Adrenal gland (tissue), 9 donors: ENCODE measurements at regions not wholly inside any gene's neighbourhood (a gene's known extent, or its start where the extent isn't known, plus 50 kb on each side); places are given as distances from the start of the nearest gene placed in this dataset.

Experiments
- DNase-seq, 7 donors: peaks; one replicate each; pipeline ENCODE4 v3.0.0-alpha.2; 2019 to 2020
- H3K27ac ChIP-seq, 5 donors: fragments of 200-600 bp; sonication (generic) in 4 of 5; 1 replicate in 3 of 5; 2 replicates in 2 of 5; pipeline versions ENCODE4 v1.5.1 to v1.8.0; 2016 to 2020; ENCODE audit warnings: mild to moderate bottlenecking in 1 of 5
- H3K27me3 ChIP-seq: fragments of 200-600 bp; 2 replicates; pipeline ENCODE4 v1.8.0; 2021
- H3K36me3 ChIP-seq, 2 donors: fragments of 200-600 bp; replicated peaks in 1 of 2; 1 replicate in 1 of 2; 2 replicates in 1 of 2; pipeline versions ENCODE4 v1.5.1 to v1.8.0; 2018 to 2022
- H3K4me1 ChIP-seq, 2 donors: fragments of 200-600 bp; replicated peaks in 1 of 2; 1 replicate in 1 of 2; 2 replicates in 1 of 2; pipeline versions ENCODE4 v1.5.1 to v1.8.0; 2018 to 2021
- H3K4me3 ChIP-seq, 4 donors: fragments of 200-600 bp; sonication (generic) in 3 of 4; one replicate each; pipeline ENCODE4 v1.5.1; 2016 to 2018
- H3K9me3 ChIP-seq, 3 donors: fragments of 200-600 bp; sonication (generic) in 1 of 3; replicated peaks in 1 of 3; 1 replicate in 2 of 3; 2 replicates in 1 of 3; pipeline versions ENCODE4 v1.5.1 to v1.8.0; 2016 to 2021
- CTCF ChIP-seq, 6 experiments: fragments of 450-650 bp in 4 of 6; fragments of 200-600 bp in 2 of 6; sonication (generic) in 1 of 6; IDR thresholded peaks; 1 replicate in 5 of 6; 2 replicates in 1 of 6; pipeline versions ENCODE4 v1.5.1 to v1.8.0; 2016 to 2021; ENCODE audit warnings: antibody characterized with exemption in 6 of 6, mild to moderate bottlenecking in 2 of 6, moderate library complexity in 1 of 6
- POLR2A ChIP-seq, 2 donors: fragments of 450-650 bp; IDR thresholded peaks; one replicate each; pipeline ENCODE4 v1.6.1; 2017; ENCODE audit warnings: antibody characterized with exemption in 2 of 2, mild to moderate bottlenecking in 2 of 2, moderate library complexity in 1 of 2
- WGBS, 4 donors: extraction: QIAGEN DNeasy Blood & Tissue Kit in 2 of 4; methylation state at CpG; one replicate each; pipeline versions ENCODE4 v1.1.5 to v1.1.7; 2013 to 2017; 5-methylcytosine and 5-hydroxymethylcytosine counted together
- intact Hi-C, 2 donors: fragments of 100-400 bp; cut with DNase I; formaldehyde crosslinking; loops; one replicate each; pipeline versions ENCODE4 v1.14.1 to v1.15.0; 2022 to 2023
- donor health status: healthy with polysubstance abuse.
- donor health status: Bipolar disorder and iron deficiency.
- donor health status: DM: yes; HTN: yes; CAD: no.
- donor health status: DM: no; HTN: no; CAD: no.
- donor health status: DM: no; HTN: no; CAD: no.

GRCh38 chr16:6012716-6013115 is 915.1 kb upstream of the EEF2KMT start:
- Histone ChIP-seq H3K27me3 (no peaks in the 10 kb centered on the region), H3K4me3 (no peak overlapping the region), H3K9me3 (no peaks in the 10 kb centered on the region), H3K4me1 (no peaks in the 10 kb centered on the region), H3K36me3 (no peaks in the 10 kb centered on the region), H3K27ac (no peak overlapping the region)
- TF ChIP-seq POLR2A (IDR thresholded peaks at IDR 0.05) (no peak), CTCF (IDR thresholded peaks at IDR 0.05) (no peak)
- DNase-seq = no peak
- intact Hi-C loops = no loop called here
- 46 to 59% (median 50%) methylated on average over 1 of the region's 1 CpG for WGBS, 4 donors

- H3K4me1 ChIP-seq = no peaks in the 10 kb centered on the region
- H3K4me3 ChIP-seq = no peak overlapping the region
- 47 to 57% (median 55%) methylated on average over 5 of the region's 5 CpGs for WGBS, 4 donors
- intact Hi-C loops = no loop called here
- no peaks in the 10 kb centered on the region for H3K27me3 ChIP-seq
- no peaks in the 10 kb centered on the region for H3K9me3 ChIP-seq
- no peak overlapping the region for H3K27ac ChIP-seq
- no peak for DNase-seq
- TF ChIP-seq CTCF (IDR thresholded peaks at IDR 0.05) (no peak), POLR2A (IDR thresholded peaks at IDR 0.05) (no peak)
- no peaks in the 10 kb centered on the region for H3K36me3 ChIP-seq
Observed at GRCh38 chr16:6009151-6009550, 911.6 kb upstream of the EEF2KMT start.

- WGBS, 4 donors = 36 to 50% (median 38%) methylated on average over 9 of the region's 9 CpGs
- DNase-seq = no peak
- TF ChIP-seq CTCF (IDR thresholded peaks at IDR 0.05) (no peak), POLR2A (IDR thresholded peaks at IDR 0.05) (no peak)
- no peaks in the 10 kb centered on the region for H3K9me3 ChIP-seq
- H3K27me3 ChIP-seq = no peaks in the 10 kb centered on the region
- H3K4me3 ChIP-seq = no peak overlapping the region
- H3K27ac ChIP-seq = no peak overlapping the region
- no peaks in the 10 kb centered on the region for H3K4me1 ChIP-seq
- intact Hi-C loops = no loop called here
- no peaks in the 10 kb centered on the region for H3K36me3 ChIP-seq
Observed at GRCh38 chr16:6008670-6009069, 911.1 kb upstream of the EEF2KMT start.

GRCh38 chr16:5993356-5993755 is 895.8 kb upstream of the EEF2KMT start:
- Histone ChIP-seq H3K4me1 (no peaks in the 10 kb centered on the region), H3K4me3 (no peak overlapping the region), H3K9me3 (no peaks in the 10 kb centered on the region), H3K27ac (no peak overlapping the region), H3K27me3 (no peaks in the 10 kb centered on the region), H3K36me3 (no peaks in the 10 kb centered on the region)
- TF ChIP-seq CTCF (IDR thresholded peaks at IDR 0.05) (no peak), POLR2A (IDR thresholded peaks at IDR 0.05) (no peak)
- DNase-seq = no peak
- intact Hi-C loops = no loop called here
- 84 to 92% (median 89%) methylated on average over 2 of the region's 2 CpGs for WGBS, 4 donors
